ENCODE measurements at regions not wholly inside any gene's neighbourhood (a gene's known extent, or its start where the extent isn't known, plus 50 kb on each side); places are given as distances from the start of the nearest gene placed in this dataset.

DNA sequence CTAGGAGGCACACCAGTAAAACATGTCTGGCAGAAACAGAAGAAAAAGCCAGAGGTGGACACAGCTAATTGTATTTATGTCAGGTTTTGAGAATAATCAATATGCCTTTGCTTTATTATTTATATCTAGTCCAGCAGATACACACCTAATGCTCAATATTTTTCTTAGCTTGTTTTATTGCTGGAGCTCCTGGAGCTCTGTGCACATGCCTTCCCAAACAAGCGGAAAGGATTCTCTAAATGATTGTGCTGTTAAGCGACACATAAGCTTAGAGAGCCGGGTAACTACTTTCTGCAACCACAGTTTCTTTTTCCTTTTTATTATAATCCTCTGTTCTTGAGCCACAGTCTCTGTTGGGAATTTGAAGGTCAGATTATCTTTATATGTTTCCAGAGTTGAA lies 177.3 kb upstream of the ST6GAL2 start:
- Mint-ChIP-seq H3K27ac (peak overlapping the region; percentile 79), H3K4me1 (peaks cover 73% of the 10 kb centered on the region), H3K36me3 (ENCODE audit: low read depth) (no peaks in the 10 kb centered on the region), H3K9me3 (peaks cover 20% of the 10 kb centered on the region), H3K27me3 (ENCODE audit: low read depth, poor library complexity) (peaks cover 3% of the 10 kb centered on the region), H3K4me3 (no peak overlapping the region)
- DNase-seq, result no peak
- TF ChIP-seq, protein P1, sequence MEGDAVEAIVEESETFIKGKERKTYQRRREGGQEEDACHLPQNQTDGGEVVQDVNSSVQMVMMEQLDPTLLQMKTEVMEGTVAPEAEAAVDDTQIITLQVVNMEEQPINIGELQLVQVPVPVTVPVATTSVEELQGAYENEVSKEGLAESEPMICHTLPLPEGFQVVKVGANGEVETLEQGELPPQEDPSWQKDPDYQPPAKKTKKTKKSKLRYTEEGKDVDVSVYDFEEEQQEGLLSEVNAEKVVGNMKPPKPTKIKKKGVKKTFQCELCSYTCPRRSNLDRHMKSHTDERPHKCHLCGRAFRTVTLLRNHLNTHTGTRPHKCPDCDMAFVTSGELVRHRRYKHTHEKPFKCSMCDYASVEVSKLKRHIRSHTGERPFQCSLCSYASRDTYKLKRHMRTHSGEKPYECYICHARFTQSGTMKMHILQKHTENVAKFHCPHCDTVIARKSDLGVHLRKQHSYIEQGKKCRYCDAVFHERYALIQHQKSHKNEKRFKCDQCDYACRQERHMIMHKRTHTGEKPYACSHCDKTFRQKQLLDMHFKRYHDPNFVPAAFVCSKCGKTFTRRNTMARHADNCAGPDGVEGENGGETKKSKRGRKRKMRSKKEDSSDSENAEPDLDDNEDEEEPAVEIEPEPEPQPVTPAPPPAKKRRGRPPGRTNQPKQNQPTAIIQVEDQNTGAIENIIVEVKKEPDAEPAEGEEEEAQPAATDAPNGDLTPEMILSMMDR (IDR thresholded peaks at IDR 0.05), result no peak

DNA sequence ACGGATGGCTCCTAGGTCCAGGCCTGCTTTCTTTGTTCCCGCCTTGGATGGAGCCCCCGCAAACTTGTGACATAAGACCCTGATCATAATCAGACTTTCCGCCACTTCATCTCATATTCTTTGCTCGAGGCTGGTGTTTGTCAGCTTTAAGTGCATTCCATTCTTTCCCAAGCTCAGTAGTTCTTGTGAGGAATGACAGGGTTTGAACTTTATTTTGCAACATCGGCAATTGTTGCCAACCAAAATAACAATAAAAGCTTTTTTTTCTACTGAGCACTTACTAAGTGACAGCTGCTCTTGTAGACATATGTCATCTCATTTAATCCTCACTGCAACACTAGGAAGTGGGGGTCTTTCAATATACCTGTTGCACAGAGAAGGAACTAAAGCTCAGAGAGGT lies 178.8 kb upstream of the ST6GAL2 start:
- peaks cover 8% of the 10 kb centered on the region for H3K9me3 Mint-ChIP-seq
- H3K4me1 Mint-ChIP-seq, result peaks cover 79% of the 10 kb centered on the region

DNA sequence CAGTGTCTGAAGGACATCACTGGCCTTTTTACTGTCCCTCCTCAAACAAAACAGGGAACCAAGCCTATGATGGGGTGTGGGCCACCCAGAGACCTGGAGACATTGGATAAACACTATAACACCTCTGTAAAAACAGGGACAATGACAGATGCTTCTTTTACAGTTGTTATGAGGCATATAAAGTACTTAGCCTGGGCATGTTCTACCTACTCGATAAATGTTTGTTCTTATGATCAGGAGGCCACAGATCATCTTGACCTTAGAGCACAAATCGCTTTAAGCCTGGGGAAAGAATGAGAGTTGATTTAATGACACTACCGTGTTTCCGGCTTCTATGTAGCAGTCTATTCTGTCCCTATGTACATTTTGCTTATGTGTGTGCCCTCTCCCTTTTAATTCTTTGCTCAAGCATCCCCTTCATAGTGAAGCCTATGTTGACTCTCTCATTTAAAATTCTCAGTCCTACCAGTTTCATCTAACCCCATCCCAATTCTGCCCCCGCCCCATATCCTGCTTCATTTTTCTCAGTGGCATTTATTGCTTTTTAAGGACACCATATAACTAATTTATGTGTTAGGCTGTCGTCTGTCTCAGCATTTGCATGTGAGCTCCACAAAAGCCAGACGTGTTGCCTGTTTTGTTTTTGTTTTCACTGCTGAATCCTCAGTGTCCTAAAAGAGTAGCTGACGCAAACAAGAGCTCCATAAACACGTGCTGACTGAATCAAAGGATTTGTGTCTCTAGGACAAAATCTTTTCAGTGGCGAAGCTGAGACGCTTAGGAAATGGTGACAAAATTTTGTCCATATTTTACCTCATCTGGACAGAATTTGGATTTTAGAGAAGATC lies 182.3 kb upstream of the ST6GAL2 start:
- H3K36me3 Mint-ChIP-seq (ENCODE audit: low read depth), result no peaks in the 10 kb centered on the region
- DNase-seq, result no peak
- peak overlapping the region; percentile 77 for H3K27ac Mint-ChIP-seq
- H3K4me3 Mint-ChIP-seq, result peak overlapping the region; percentile 70
- TF ChIP-seq, protein P1 (IDR thresholded peaks at IDR 0.05), result no peak
- peaks cover 80% of the 10 kb centered on the region for H3K4me1 Mint-ChIP-seq
- peaks cover 3% of the 10 kb centered on the region for H3K27me3 Mint-ChIP-seq (ENCODE audit: low read depth, poor library complexity)
- no peaks in the 10 kb centered on the region for H3K9me3 Mint-ChIP-seq

More for the DNA sequence above, 178.8 kb upstream of the ST6GAL2 start:
- no peaks in the 10 kb centered on the region for H3K36me3 Mint-ChIP-seq (ENCODE audit: low read depth)
- no peak overlapping the region for H3K27ac Mint-ChIP-seq
- peaks cover 3% of the 10 kb centered on the region for H3K27me3 Mint-ChIP-seq (ENCODE audit: low read depth, poor library complexity)
- DNase-seq, result no peak
- TF ChIP-seq, protein P1 (IDR thresholded peaks at IDR 0.05), result no peak
- no peak overlapping the region for H3K4me3 Mint-ChIP-seq

DNA sequence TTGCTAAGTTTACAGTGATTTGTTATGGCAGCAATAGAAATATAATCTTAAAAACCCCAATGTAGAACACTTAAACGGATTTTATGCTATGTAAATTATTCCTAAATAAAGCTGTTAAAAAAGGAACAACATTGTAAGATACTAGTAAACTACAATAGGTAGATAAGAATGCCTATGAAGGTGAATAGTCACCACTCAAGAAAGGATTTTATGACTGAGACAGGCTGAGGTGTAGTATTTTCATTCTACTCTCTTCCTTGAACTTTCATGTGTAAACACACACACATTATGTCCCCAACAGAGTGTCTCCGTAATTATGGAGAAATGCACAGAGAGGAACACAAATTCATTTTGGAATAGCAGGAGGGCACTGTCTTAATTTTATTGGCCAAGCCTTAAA lies 183.9 kb upstream of the ST6GAL2 start:
- no peaks in the 10 kb centered on the region for H3K36me3 Mint-ChIP-seq (ENCODE audit: low read depth)
- DNase-seq, result no peak
- H3K4me3 Mint-ChIP-seq, result no peak overlapping the region
- H3K4me1 Mint-ChIP-seq, result peaks cover 64% of the 10 kb centered on the region
- H3K27ac Mint-ChIP-seq, result no peak overlapping the region
- TF ChIP-seq, protein P1 (IDR thresholded peaks at IDR 0.05), result no peak
- H3K9me3 Mint-ChIP-seq, result no peaks in the 10 kb centered on the region
- H3K27me3 Mint-ChIP-seq (ENCODE audit: low read depth, poor library complexity), result no peaks in the 10 kb centered on the region

DNA sequence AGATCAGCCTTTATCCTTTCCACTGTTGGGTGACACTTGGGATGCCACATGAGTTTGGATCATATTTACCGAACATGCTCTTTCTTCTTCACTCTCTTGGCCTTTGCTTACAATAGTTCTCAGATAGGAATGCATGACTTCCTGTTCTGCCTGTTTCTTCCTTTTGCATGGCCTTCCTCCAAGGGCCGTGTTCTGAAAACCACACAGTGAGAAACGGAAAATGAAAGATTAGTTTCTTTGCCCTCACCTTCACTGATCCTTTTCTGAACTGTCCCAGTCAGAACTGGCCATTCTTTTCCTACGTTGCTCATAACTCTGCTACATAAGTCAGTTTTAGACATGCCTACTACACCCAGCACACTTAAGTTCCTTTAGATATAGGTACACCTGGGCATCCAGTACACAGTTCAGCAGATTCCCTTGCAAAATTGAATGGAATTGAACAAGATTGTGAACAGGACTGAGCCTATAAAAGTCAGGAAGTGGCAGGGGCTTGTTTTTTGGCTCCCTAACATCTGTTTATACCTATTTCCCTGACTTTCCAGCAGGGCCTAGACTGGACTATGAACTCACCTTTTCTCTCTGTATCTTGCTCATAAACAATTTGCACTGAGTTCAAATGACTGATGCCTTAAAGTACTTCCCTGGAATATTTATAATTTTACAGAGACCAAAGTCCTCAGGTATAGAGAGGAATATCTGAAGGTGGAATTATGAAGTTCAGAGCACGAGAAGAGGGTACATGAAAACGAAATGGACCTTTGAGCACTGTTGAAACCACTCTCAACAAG lies 186.4 kb upstream of the ST6GAL2 start:
- Mint-ChIP-seq H3K36me3 (ENCODE audit: low read depth) (no peaks in the 10 kb centered on the region), H3K9me3 (no peaks in the 10 kb centered on the region), H3K4me3 (no peak overlapping the region), H3K27me3 (ENCODE audit: low read depth, poor library complexity) (peaks cover 2% of the 10 kb centered on the region), H3K4me1 (peaks cover 40% of the 10 kb centered on the region), H3K27ac (no peak overlapping the region)
- TF ChIP-seq, protein P1 (IDR thresholded peaks at IDR 0.05), result no peak
- no peak for DNase-seq

All from nephron progenitor cell (in vitro differentiated cells).